SH-SY5Y (cell line): ENCODE measurements at regions not wholly inside any gene's neighbourhood (a gene's known extent, or its start where the extent isn't known, plus 50 kb on each side); places are given as distances from the start of the nearest gene placed in this dataset.

ENCODE experiments used
- GATA2 ChIP-seq: IDR thresholded peaks from 2 replicates; pipeline ENCODE4 v1.6.1; 2011; ENCODE audit warnings: mild to moderate bottlenecking, low read depth, low read length
- GATA3 ChIP-seq: IDR thresholded peaks from 2 replicates; pipeline ENCODE4 v1.6.1; 2011; ENCODE audit warnings: low read depth, mild to moderate bottlenecking, low read length, moderate library complexity

DNA sequence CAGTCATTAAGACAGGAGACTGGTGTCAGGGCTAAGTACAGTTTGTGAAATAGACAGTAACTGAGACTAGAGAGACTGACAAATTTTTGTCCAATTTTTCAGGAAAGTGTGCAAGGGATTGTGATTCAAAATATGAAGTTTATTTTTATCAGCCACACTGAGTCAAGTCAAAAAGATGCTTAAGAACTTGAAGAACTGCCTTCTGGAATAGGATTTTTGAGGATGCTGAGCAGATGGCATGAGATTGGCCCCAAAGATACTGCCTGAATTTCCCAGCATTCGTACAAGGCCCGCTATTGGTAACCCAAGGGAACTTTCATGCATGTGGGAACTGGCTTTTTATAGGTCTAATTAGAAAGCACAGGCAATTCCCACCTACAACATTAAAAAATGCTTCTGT lies 610.0 kb downstream of the LMO4 start:
- no peak for TF ChIP-seq GATA2
- no peak for TF ChIP-seq GATA3
